HG03558 (cell line): ENCODE measurements at regions not wholly inside any gene's neighbourhood (a gene's known extent, or its start where the extent isn't known, plus 50 kb on each side); places are given as distances from the start of the nearest gene placed in this dataset.

Experiments
- ATAC-seq: cut with Tn5 transposase; IDR thresholded peaks from one replicate; pipeline ENCODE4 v1.9.1; 2021; ENCODE audit warnings: moderate number of reproducible peaks; ENCODE audit not compliant: unreplicated experiment; ENCODE audit errors: extremely low read depth

GRCh38 chr3:68468695-68469375 is 463.5 kb downstream of the TAFA4 start:
- ATAC-seq, result no peak

DNA sequence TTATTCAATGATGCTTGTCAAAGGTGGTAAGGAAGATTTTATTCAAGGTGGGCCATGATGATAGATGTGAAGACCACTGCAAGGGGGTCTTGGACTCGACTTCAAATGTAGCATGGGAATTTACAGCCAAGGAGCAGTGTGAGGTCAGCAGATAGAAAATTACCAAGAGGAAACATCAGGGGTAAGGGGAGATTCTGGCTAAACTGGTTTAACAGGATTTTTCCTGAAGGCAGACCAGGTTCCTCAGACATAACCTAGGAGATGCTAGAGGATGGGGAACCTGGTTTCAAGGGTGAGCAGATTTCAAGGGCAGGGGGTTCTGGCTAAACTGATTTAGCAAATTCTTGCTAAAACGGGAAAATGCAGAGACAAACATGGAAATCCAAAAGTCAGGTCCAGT is 464.9 kb downstream of the TAFA4 start:
- ATAC-seq, result no peak

DNA sequence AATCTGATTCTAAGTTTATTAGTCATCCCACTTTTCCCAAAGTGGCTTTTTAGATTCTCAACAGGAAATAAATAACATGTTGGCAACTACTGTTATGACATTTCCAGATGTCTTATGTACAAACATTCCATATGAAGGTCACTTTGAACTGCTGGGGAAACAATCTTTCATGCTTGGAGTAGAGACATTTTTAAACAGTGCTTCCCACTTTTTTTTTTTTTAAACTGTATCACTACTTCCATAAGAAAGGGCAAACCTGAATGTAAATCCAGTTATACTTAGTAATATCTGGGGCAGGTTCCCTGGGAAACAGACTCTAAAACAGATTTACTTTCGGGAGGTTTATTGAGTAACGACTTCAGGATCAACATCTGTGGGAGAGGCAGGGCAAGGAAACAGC is 473.8 kb downstream of the TAFA4 start:
- no peak for ATAC-seq

- ATAC-seq, result no peak
Observed at GRCh38 chr3:68448510-68449383, 483.6 kb downstream of the TAFA4 start.

- ATAC-seq, result no peak
Observed at GRCh38 chr3:68447885-68448284, 484.5 kb downstream of the TAFA4 start.

GRCh38 chr3:68441054-68441453 is 491.3 kb downstream of the TAFA4 start:
- ATAC-seq, result no peak

GRCh38 chr3:68436619-68437401 is 495.5 kb downstream of the TAFA4 start:
- no peak for ATAC-seq

DNA sequence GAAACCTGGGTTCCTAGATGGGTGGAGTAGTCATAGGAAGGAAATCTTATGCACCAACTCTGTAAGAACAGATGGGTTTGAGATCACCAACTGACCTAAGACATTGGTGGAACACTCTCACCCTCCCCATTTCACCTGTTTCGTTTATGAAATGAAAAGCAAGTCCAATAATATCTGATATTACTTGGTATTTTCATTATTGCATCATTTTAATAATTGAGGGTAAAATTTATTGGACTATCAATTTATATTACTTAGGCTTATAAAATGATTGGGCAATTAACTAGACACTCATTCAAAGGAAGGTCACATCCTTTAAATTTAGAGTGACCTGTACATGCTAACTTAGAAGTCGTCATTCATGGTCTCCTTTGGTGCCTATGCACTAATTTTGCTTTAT is 503.9 kb downstream of the TAFA4 start:
- no peak for ATAC-seq

DNA sequence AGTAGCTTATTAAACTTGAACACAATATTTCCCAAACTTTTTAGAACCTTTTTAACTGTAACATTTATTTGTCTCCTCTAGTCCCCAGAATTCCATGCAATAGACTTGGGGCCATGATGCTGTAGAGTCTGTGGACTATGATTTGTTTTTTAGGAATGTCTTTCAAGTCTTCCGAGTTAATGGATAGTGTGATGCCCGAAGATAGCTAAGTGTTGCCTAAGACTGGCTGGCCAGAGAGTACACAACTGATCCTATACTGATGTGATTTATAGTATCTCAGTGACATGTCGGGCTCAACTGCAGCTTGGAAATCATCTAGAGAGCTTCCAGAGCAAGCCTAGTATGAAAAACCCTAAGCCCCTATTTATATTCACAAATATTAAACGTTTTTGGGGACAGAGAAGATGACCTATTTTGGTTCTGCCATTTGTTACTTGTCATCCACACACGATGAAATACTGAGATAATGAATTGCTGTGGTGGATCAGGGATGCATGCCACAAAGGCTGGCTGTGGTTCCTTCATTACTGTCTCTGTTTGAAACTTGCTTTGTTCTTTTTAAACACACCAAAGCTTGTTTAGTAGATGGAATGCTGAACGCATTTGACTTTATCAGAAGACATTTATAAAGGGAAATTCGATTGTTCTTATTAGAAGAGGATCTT is 507.4 kb downstream of the TAFA4 start:
- ATAC-seq, result no peak

DNA sequence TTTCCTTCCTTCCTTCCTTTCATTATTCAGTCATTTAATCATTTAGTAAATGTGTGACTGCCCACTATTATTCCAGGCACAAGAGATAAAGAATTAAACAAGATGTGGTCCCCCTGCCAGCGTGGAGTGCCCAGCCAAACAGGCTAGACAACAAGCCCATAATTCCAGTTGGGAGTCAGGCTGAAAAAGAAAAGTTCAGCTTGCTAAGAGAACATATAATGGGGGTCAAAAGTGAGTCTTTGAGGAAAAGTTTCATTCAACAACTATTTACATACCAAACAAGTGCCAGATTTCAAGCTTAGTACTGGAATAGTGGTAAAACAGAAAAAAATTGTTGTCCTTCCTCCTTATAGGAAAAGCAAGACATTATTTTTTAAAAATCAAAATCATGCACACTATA is 523.7 kb downstream of the TAFA4 start:
- no peak for ATAC-seq

- ATAC-seq, result no peak
Observed at GRCh38 chr3:68403741-68404140, 528.6 kb downstream of the TAFA4 start.

- ATAC-seq, result no peak
Observed at GRCh38 chr3:68402235-68402918, 530.0 kb downstream of the TAFA4 start.

DNA sequence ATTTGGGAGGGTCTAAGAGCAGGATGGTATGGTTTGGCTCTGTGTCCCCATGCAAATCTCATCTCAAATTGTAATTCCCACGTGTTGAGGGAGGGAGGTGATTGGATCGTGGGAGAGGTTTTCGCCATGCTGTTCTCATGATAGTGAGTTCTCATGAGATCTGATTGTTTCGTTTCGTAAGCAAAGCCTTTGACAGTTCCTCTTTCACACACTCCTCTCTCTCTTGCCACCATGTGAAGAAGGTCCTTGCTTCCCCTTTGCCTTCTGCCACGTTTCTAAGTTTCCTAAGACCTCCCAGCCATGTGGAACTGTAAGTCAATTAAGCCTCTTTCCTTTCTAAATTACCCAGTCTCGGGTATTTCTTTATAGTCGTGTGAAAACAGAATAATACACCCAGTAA is 553.7 kb downstream of the TAFA4 start:
- no peak for ATAC-seq

- no peak for ATAC-seq
Observed at GRCh38 chr3:68373727-68374126, 558.6 kb downstream of the TAFA4 start.

DNA sequence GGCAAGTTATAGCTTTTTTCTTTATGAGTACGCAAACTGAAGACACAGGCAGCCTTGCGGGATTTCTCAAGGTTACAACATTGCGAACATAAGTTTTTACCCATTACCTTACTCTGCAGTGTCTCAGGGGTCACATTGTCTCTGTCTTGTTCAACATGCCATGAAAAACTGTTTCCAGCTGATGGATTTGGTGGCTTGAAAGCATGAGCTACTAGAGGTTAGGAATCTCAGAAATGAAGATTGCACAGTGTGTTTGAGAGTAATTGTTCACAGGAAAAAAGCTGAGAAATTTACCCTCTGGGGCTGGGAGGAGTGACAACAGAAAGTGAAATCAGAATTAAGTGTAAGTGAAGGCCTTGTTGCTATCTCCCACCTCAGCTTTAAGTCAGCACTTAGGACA is 568.6 kb downstream of the TAFA4 start:
- no peak for ATAC-seq

DNA sequence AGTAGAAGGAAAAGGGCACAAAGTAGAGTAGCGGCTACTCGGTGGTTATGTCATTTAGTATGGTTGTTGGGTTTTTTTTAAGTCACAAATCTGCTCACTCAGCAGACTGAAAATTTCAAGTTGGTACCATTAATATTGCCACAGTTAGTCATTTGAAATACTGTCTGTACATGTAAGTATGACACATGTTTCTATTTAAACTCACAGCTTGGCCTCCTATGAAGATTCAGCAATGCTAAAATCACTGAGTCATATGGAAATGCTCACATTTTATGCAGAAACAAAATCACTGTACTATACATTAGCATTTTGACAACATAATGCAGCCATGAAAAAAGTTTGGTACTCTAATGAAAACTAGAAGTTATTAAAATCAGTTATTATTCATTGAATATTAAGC is 571.9 kb downstream of the TAFA4 start:
- ATAC-seq, result no peak

GRCh38 chr3:68345781-68346180 is 586.6 kb downstream of the TAFA4 start:
- no peak for ATAC-seq

DNA sequence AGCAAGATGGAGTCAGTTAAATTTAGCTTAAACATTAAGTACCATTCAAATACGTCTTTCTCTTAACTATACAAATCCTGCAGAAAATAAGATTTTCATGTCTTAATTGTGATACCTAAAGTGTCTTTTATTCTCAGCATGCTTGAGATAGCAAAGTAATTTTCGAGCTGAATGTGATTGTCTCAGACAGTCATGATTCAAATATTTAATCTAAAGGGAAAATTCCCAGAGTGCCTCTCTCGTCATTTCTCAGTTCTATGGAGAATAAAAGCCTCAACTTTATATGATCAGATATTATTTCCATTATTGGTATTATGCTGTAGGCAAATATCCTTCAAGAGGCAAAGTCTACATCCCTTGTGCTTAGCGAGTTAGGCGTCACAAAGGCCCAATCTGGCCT is 589.9 kb downstream of the TAFA4 start:
- ATAC-seq, result no peak

GRCh38 chr3:68336042-68336441 is 596.3 kb downstream of the TAFA4 start:
- no peak for ATAC-seq
